Activated CD8-positive, alpha-beta T cell treated with anti-CD3 and anti-CD28 coated beads for 36 hours (primary cell): ENCODE measurements at regions not wholly inside any gene's neighbourhood (a gene's known extent, or its start where the extent isn't known, plus 50 kb on each side); places are given as distances from the start of the nearest gene placed in this dataset.

Experiments
- ATAC-seq: fragments of 200-7000 bp; cut with Tn5 transposase; one replicate; pipeline ENCODE4 v1.10.0; 2021; ENCODE audit warnings: mild to moderate bottlenecking, moderate library complexity
- CTCF ChIA-PET: fragments of 350-600 bp; sonication (Branson Sonifier 250); formaldehyde crosslinking; loops from one replicate; lab custom pipeline; 2021; ENCODE audit warnings: antibody characterized with exemption; lab: Charles Lee
- POLR2A ChIA-PET: fragments of 350-600 bp; sonication (Branson Sonifier 250); formaldehyde crosslinking; loops from one replicate; lab custom pipeline; 2021; ENCODE audit warnings: antibody characterized with exemption; lab: Charles Lee
- DNase-seq: peaks from one replicate; pipeline ENCODE4 v3.0.0-alpha.2; 2020
- H3K27ac Mint-ChIP-seq: one replicate; pipeline ENCODE4 v1.8.0; 2021; ENCODE audit warnings: mild to moderate bottlenecking, mixed read lengths
- H3K27me3 Mint-ChIP-seq: one replicate; pipeline ENCODE4 v1.8.0; 2021; ENCODE audit warnings: mixed read lengths
- H3K36me3 Mint-ChIP-seq: one replicate; pipeline ENCODE4 v1.8.0; 2021; ENCODE audit warnings: low read depth, mixed read lengths
- H3K4me1 Mint-ChIP-seq: one replicate; pipeline ENCODE4 v1.8.0; 2021; ENCODE audit warnings: low read depth, mixed read lengths
- H3K4me3 Mint-ChIP-seq: one replicate; pipeline ENCODE4 v1.8.0; 2021; ENCODE audit warnings: mild to moderate bottlenecking, moderate library complexity, mixed read lengths
- H3K9me3 Mint-ChIP-seq: one replicate; pipeline ENCODE4 v1.8.0; 2021; ENCODE audit warnings: mixed read lengths
- CTCF ChIP-seq: fragments of 200-600 bp; IDR thresholded peaks from one replicate; pipeline ENCODE4 v1.8.0; 2022; ENCODE audit warnings: antibody characterized with exemption, mild to moderate bottlenecking
- intact Hi-C: fragments of 100-400 bp; cut with micrococcal nuclease; formaldehyde crosslinking; loops from one replicate; pipeline ENCODE4 v1.10.0; 2022

DNA sequence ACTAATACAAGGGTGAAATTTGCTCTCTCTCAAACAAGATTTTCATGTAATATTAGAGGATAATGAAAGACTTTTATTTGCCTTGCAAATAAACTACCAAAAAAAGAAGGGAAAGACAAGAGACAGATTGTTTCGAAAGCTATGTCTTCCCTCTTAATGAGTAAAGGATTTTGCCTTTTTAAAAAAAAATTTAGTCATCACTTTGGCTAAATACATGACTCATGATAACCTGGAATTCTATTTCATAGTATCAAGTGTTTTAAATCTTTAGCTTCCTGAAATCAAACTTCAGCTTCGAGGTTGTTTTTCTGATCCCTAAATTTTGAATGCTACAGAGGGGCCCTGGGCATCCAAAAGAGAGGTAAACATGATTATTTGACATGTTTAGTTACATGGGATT, 144.4 kb downstream of the CCDC59 start:
- TF ChIP-seq CTCF: no peak
- no peaks in the 10 kb centered on the region for H3K4me1 Mint-ChIP-seq
- intact Hi-C loops: no loop called here
- H3K27me3 Mint-ChIP-seq: no peaks in the 10 kb centered on the region
- H3K9me3 Mint-ChIP-seq: peaks cover 8% of the 10 kb centered on the region
- ChIA-PET POLR2A (no interaction called here), CTCF (no interaction called here)
- no peak overlapping the region for H3K27ac Mint-ChIP-seq
- DNase-seq: no peak
- no peaks in the 10 kb centered on the region for H3K36me3 Mint-ChIP-seq
- no peak overlapping the region for H3K4me3 Mint-ChIP-seq
- ATAC-seq: no peak

DNA sequence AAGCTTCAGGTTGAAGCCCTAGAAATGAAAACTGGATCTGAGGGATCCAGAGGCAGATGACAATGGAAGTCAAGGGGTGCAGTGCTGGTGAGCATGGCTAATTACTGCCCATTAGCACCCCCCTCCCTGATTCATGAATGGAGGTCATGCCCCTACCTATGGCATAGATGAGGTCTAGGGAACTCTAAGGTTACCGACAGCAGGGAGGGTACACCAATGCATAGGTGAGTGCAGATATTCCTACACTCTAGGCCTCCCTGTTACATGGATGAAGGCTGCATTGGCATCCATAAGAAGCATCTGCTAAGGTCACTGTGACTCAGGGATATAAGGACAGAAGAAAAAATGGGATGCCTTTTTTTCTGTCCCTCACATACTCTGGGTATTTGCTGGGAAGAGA, 147.3 kb downstream of the CCDC59 start:
- no peak overlapping the region for H3K4me3 Mint-ChIP-seq
- ATAC-seq: no peak
- H3K4me1 Mint-ChIP-seq: no peaks in the 10 kb centered on the region
- no peak for DNase-seq
- POLR2A ChIA-PET: no interaction called here
- CTCF ChIA-PET: no interaction called here
- H3K27me3 Mint-ChIP-seq: no peaks in the 10 kb centered on the region
- H3K36me3 Mint-ChIP-seq: no peaks in the 10 kb centered on the region
- TF ChIP-seq CTCF: no peak
- intact Hi-C loops: no loop called here
- no peak overlapping the region for H3K27ac Mint-ChIP-seq
- peaks cover 10% of the 10 kb centered on the region for H3K9me3 Mint-ChIP-seq

- DNase-seq (no peak), ATAC-seq (no peak)
- Mint-ChIP-seq H3K27me3 (no peaks in the 10 kb centered on the region), H3K4me3 (no peak overlapping the region), H3K27ac (no peak overlapping the region), H3K36me3 (no peaks in the 10 kb centered on the region), H3K4me1 (no peaks in the 10 kb centered on the region), H3K9me3 (peaks cover 8% of the 10 kb centered on the region)
- CTCF ChIA-PET: no interaction called here
- TF ChIP-seq CTCF: no peak
- POLR2A ChIA-PET: no interaction called here
- intact Hi-C loops: no loop called here
These were observed 148.7 kb downstream of the CCDC59 start for GRCh38 chr12:82209533-82209932.

- Mint-ChIP-seq H3K27ac (no peak overlapping the region), H3K4me1 (no peaks in the 10 kb centered on the region), H3K4me3 (no peak overlapping the region), H3K36me3 (no peaks in the 10 kb centered on the region), H3K27me3 (no peaks in the 10 kb centered on the region), H3K9me3 (peaks cover 8% of the 10 kb centered on the region)
- TF ChIP-seq CTCF: no peak
- DNase-seq: no peak
- CTCF ChIA-PET: no interaction called here
- intact Hi-C loops: no loop called here
- no peak for ATAC-seq
- POLR2A ChIA-PET: no interaction called here
These were observed 150.6 kb downstream of the CCDC59 start for GRCh38 chr12:82207556-82207955.

DNA sequence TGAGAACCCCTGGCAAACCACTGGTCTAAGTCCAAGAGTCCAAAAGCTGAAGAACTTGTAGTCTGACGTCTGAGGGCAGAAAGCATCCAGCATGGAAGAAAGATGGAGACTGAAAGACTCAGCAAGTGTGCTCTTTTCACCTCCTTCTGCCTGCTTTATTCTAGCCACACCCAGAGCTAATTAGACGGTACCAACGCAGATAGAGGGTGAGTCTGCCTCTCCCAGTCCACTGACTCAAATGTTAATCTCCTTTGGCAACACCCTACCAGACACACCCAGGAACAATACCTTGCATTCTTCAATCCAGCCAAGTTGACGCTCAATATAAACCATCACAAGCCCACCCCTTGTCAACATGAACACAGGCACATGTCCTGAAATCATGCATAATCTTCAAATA, 155.1 kb downstream of the CCDC59 start:
- ChIA-PET POLR2A (no interaction called here), CTCF (no interaction called here)
- H3K9me3 Mint-ChIP-seq: peaks cover 4% of the 10 kb centered on the region
- no peak overlapping the region for H3K4me3 Mint-ChIP-seq
- TF ChIP-seq CTCF: no peak
- no peaks in the 10 kb centered on the region for H3K4me1 Mint-ChIP-seq
- intact Hi-C loops: no loop called here
- H3K27me3 Mint-ChIP-seq: no peaks in the 10 kb centered on the region
- no peaks in the 10 kb centered on the region for H3K36me3 Mint-ChIP-seq
- H3K27ac Mint-ChIP-seq: no peak overlapping the region
- ATAC-seq: no peak
- DNase-seq: no peak
